Stomach (tissue), 4 donors: ENCODE measurements at regions not wholly inside any gene's neighbourhood (a gene's known extent, or its start where the extent isn't known, plus 50 kb on each side); places are given as distances from the start of the nearest gene placed in this dataset.

Experiments used
- CTCF ChIP-seq, 7 experiments: fragments of 450-650 bp in 4 of 7; fragments of 200-600 bp in 3 of 7; sonication (generic) in 3 of 7; IDR thresholded peaks; one replicate each; pipeline ENCODE4 v1.5.1; 2016 to 2019; ENCODE audit warnings: antibody characterized with exemption in 7 of 7, control low read depth in 2 of 7, mild to moderate bottlenecking in 1 of 7
- EP300 ChIP-seq: sonication (generic); formaldehyde crosslinking; IDR thresholded peaks from one replicate; pipeline ENCODE4 v1.6.1; 2017; ENCODE audit warnings: antibody characterized with exemption
- POLR2A ChIP-seq, 4 donors: fragments of 450-650 bp; IDR thresholded peaks; one replicate each; pipeline ENCODE4 v1.6.1; 2016; ENCODE audit warnings: antibody characterized with exemption in 4 of 4, control low read depth in 2 of 4, mild to moderate bottlenecking in 1 of 4, moderate library complexity in 1 of 4
- POLR2AphosphoS5 ChIP-seq, 3 donors: sonication (generic); formaldehyde crosslinking; IDR thresholded peaks; one replicate each; pipeline ENCODE4 v1.6.1; 2016; ENCODE audit warnings: antibody characterized with exemption in 3 of 3

GRCh38 chr2:238747557-238747956 lies 100.3 kb upstream of the TWIST2 start:
- TF ChIP-seq POLR2A (IDR thresholded peaks at IDR 0.05) (no peak), EP300 (no peak), CTCF (IDR thresholded peaks at IDR 0.05) (no peak), POLR2AphosphoS5 (IDR thresholded peaks at IDR 0.05) (no peak)
